GM13977 (cell line): ENCODE measurements at regions not wholly inside any gene's neighbourhood (a gene's known extent, or its start where the extent isn't known, plus 50 kb on each side); places are given as distances from the start of the nearest gene placed in this dataset.

ENCODE experiments used
- DNase-seq: peaks from one replicate; pipeline ENCODE4 v3.0.0; 2012; ENCODE audit warnings: low spot score
- CTCF ChIP-seq: IDR thresholded peaks from 2 replicates; pipeline ENCODE4 v1.5.1; 2012; ENCODE audit warnings: mild to moderate bottlenecking, control low read depth; ENCODE audit not compliant: insufficient read depth; ENCODE audit errors: extremely low read depth, missing control alignments
- in situ Hi-C: fragments of 300-500 bp; cut with MboI; formaldehyde crosslinking; loops from one replicate; pipeline ENCODE4 v1.12.0; 2022; ENCODE audit warnings: low sequenced_read_pairs, low pct_unique_long_range_greater_than_20kb, mixed read lengths, inconsistent platforms; ENCODE audit not compliant: unreplicated experiment

GRCh38 chr2:7838669-7839068, 843.2 kb upstream of the ID2 start:
- no peak for TF ChIP-seq CTCF
- in situ Hi-C loops, result no loop called here
- no peak for DNase-seq

- in situ Hi-C loops, result no loop called here
- TF ChIP-seq CTCF, result no peak
- DNase-seq, result no peak
These were observed 841.0 kb upstream of the ID2 start for GRCh38 chr2:7840651-7841380.

GRCh38 chr2:7841751-7842150, 840.1 kb upstream of the ID2 start:
- TF ChIP-seq CTCF, result no peak
- no peak for DNase-seq
- in situ Hi-C loops, result no loop called here

- TF ChIP-seq CTCF, result no peak
- DNase-seq, result no peak
- in situ Hi-C loops, result no loop called here
These were observed 837.4 kb upstream of the ID2 start for GRCh38 chr2:7844414-7844965.

GRCh38 chr2:7845332-7845731, 836.5 kb upstream of the ID2 start:
- no peak for TF ChIP-seq CTCF
- no peak for DNase-seq
- in situ Hi-C loops, result no loop called here

- TF ChIP-seq CTCF, result no peak
- in situ Hi-C loops, result no loop called here
- no peak for DNase-seq
These were observed 835.2 kb upstream of the ID2 start for GRCh38 chr2:7846607-7847006.
